ENCODE measurements at regions not wholly inside any gene's neighbourhood (a gene's known extent, or its start where the extent isn't known, plus 50 kb on each side); places are given as distances from the start of the nearest gene placed in this dataset.
"Not testable (repeated sequence)": the region's sequence is repeated elsewhere in the genome, so short reads cannot be mapped to it uniquely, and the experiment has no call there.

- no peak overlapping the region for H3K27ac Mint-ChIP-seq
- no peak for TF ChIP-seq CTCF (IDR thresholded peaks at IDR 0.05)
- DNase-seq = no peak
- no peaks in the 10 kb centered on the region for H3K27me3 Mint-ChIP-seq (ENCODE audit: insufficient read depth)
- no peak overlapping the region for H3K4me3 Mint-ChIP-seq
- H3K36me3 Mint-ChIP-seq (ENCODE audit: low read depth) = no peaks in the 10 kb centered on the region
- H3K4me1 Mint-ChIP-seq (ENCODE audit: low read depth) = peaks cover 20% of the 10 kb centered on the region
- H3K9me3 Mint-ChIP-seq = no peaks in the 10 kb centered on the region; the same call in 1 of the 2 replicates
Measured at GRCh38 chr4:123602007-123602406, 205.4 kb downstream of the SPRY1 start.

- no peak for DNase-seq
- no peaks in the 10 kb centered on the region for H3K36me3 Mint-ChIP-seq (ENCODE audit: low read depth)
- H3K9me3 Mint-ChIP-seq = no peaks in the 10 kb centered on the region; the same call in 1 of the 2 replicates
- H3K27ac Mint-ChIP-seq = no peak overlapping the region
- H3K27me3 Mint-ChIP-seq (ENCODE audit: insufficient read depth) = no peaks in the 10 kb centered on the region
- H3K4me3 Mint-ChIP-seq = no peak overlapping the region
- peaks cover 11% of the 10 kb centered on the region; the same call in 1 of the 2 replicates for H3K4me1 Mint-ChIP-seq (ENCODE audit: low read depth)
- no peak for TF ChIP-seq CTCF (IDR thresholded peaks at IDR 0.05)
Measured at GRCh38 chr4:123603165-123603564, 206.6 kb downstream of the SPRY1 start.

GRCh38 chr4:123605797-123606196 is 209.2 kb downstream of the SPRY1 start:
- not testable (repeated sequence) for H3K27me3 Mint-ChIP-seq (ENCODE audit: insufficient read depth); H3K27ac Mint-ChIP-seq; H3K9me3 Mint-ChIP-seq; H3K36me3 Mint-ChIP-seq (ENCODE audit: low read depth); H3K4me3 Mint-ChIP-seq; DNase-seq; H3K4me1 Mint-ChIP-seq (ENCODE audit: low read depth)

- DNase-seq = no peak
- Mint-ChIP-seq H3K36me3 (ENCODE audit: low read depth) (no peaks in the 10 kb centered on the region), H3K4me3 (no peak overlapping the region), H3K27ac (no peak overlapping the region), H3K4me1 (ENCODE audit: low read depth) (no peaks in the 10 kb centered on the region), H3K27me3 (ENCODE audit: insufficient read depth) (peaks cover 2% of the 10 kb centered on the region; the same call in 1 of the 2 replicates), H3K9me3 (no peaks in the 10 kb centered on the region; the same call in 1 of the 2 replicates)
- TF ChIP-seq CTCF (IDR thresholded peaks at IDR 0.05) = no peak
Measured at GRCh38 chr4:123606336-123606735, 209.7 kb downstream of the SPRY1 start.

- no peak for TF ChIP-seq CTCF (IDR thresholded peaks at IDR 0.05)
- Mint-ChIP-seq H3K27me3 (ENCODE audit: insufficient read depth) (peaks cover 2% of the 10 kb centered on the region; the same call in 1 of the 2 replicates), H3K9me3 (no peaks in the 10 kb centered on the region; the same call in 1 of the 2 replicates), H3K27ac (no peak overlapping the region), H3K36me3 (ENCODE audit: low read depth) (no peaks in the 10 kb centered on the region), H3K4me1 (ENCODE audit: low read depth) (no peaks in the 10 kb centered on the region), H3K4me3 (no peak overlapping the region)
- DNase-seq = no peak
Measured at GRCh38 chr4:123606946-123607542, 210.4 kb downstream of the SPRY1 start.

- no peak for DNase-seq
- TF ChIP-seq CTCF (IDR thresholded peaks at IDR 0.05) = no peak
- Mint-ChIP-seq H3K9me3 (no peaks in the 10 kb centered on the region), H3K27ac (no peak overlapping the region), H3K36me3 (ENCODE audit: low read depth) (no peaks in the 10 kb centered on the region), H3K27me3 (ENCODE audit: insufficient read depth) (peaks cover 4% of the 10 kb centered on the region), H3K4me3 (no peak overlapping the region), H3K4me1 (ENCODE audit: low read depth) (peaks cover 6% of the 10 kb centered on the region; the same call in 1 of the 2 replicates)
Measured at GRCh38 chr4:123609829-123610228, 213.2 kb downstream of the SPRY1 start.
